ENCODE measurements at regions not wholly inside any gene's neighbourhood (a gene's known extent, or its start where the extent isn't known, plus 50 kb on each side); places are given as distances from the start of the nearest gene placed in this dataset.

GRCh38 chr2:22934747-22935146, 450.2 kb upstream of the KLHL29 start:
- TF ChIP-seq POLR2A (IDR thresholded peaks at IDR 0.05) (no peak), CTCF (IDR thresholded peaks at IDR 0.05 in 4 of 5, conservative IDR thresholded peaks at IDR 0.05 in 1 of 5) (no peak)

Data from gastrocnemius medialis (tissue), 4 donors.